LNCAP (cell line): ENCODE measurements at regions not wholly inside any gene's neighbourhood (a gene's known extent, or its start where the extent isn't known, plus 50 kb on each side); places are given as distances from the start of the nearest gene placed in this dataset.

Source experiments
- CTCF ChIP-seq: fragments of 450-650 bp; IDR thresholded peaks from 2 replicates; pipeline ENCODE4 v1.5.1; 2017; ENCODE audit warnings: mild to moderate bottlenecking

DNA sequence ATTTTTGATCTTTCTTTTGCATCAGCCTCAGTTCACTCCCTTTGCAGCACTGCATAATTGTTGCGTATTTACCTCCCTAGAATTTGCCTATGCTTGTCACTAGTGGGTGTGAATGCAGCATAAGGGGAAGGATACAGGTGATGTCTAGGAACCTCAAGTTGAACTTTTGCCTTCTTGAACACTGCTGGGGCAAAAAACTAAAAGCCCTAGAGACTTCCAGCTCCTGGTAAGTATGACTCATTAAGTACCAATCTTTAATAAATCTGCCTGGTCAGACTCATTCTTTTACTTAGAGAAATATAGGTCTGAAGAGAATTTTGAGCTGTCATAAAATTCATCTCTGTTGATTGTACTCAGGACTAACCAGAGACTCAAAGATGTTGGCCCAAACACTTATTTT lies 547.3 kb upstream of the FANCL start:
- TF ChIP-seq CTCF = no peak

GRCh38 chr2:58770846-58771245 lies 529.7 kb upstream of the FANCL start:
- TF ChIP-seq CTCF = no peak

DNA sequence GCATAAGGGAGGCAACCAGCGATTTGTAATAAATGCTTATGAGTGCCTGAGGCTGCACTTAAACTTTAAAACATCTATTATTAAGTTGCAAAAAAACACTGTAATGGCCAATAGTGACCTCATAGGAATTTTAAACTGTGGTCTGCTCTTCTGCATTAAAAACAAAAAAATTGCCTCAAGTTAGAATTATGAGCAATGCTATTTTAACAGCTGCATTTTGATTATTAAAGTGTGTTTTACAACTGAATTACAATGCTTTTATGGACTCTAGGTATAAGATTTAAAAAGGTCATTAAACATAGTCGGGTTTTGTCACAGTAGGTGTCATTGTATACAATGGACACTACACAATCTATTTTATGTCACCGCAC lies 528.7 kb upstream of the FANCL start:
- TF ChIP-seq CTCF = no peak

DNA sequence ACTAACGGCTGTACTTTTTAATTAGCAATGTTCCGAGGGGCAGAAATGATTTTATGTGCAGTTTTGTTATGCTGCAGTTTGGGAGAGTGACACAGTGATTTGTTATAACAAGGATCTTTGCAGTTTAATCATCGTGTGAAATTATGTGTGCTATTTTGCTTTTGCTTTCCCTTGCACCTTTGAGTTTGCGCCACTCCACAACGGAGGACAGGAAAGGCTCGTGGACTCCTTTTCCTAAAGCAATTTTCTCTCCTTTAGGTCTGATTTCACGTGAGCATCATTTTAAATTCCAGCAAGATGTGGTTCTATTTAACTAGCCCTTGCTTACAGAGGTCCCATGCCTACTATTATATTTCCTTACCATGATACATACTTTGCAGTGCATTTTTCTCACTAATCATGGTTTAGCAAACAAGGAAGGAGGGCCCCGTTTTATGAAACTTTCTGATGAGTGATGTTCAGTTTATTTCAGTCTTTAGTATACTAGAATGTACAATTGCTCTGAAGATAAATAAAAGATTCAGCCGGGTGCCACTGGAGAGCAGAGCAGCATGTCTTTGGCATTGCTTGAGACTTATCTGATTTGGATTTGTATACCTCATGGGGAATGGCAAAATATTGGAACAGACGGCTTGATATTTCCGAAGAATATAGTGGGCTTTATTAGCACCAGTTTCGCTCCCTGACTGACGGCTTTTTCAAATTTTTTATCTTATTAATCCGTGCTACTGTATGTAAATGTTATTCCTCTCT lies 528.2 kb upstream of the FANCL start:
- no peak for TF ChIP-seq CTCF

GRCh38 chr2:58768715-58769080 lies 527.6 kb upstream of the FANCL start:
- TF ChIP-seq CTCF = no peak

- no peak for TF ChIP-seq CTCF
Observed at GRCh38 chr2:58767828-58768714, 526.9 kb upstream of the FANCL start.

GRCh38 chr2:58764338-58765104 lies 523.4 kb upstream of the FANCL start:
- TF ChIP-seq CTCF = no peak
